Naive B cell (primary cell): ENCODE measurements at regions not wholly inside any gene's neighbourhood (a gene's known extent, or its start where the extent isn't known, plus 50 kb on each side); places are given as distances from the start of the nearest gene placed in this dataset.

ENCODE experiments used
- ATAC-seq, 2 donors: fragments of 150-1000 bp; cut with Tn5 transposase; 2 replicates each; pipeline ENCODE4 v1.10.0; 2021; ENCODE audit warnings: low read depth in 2 of 2, mild to moderate bottlenecking in 2 of 2, moderate library complexity in 2 of 2
- DNase-seq: peaks from one replicate; pipeline ENCODE4 v3.0.0; 2022
- H3K27ac Mint-ChIP-seq, 6 donors: one replicate each; pipeline ENCODE4 v1.8.0; 2020 to 2022; ENCODE audit warnings: mild to moderate bottlenecking in 6 of 6, mixed read lengths in 6 of 6, moderate library complexity in 5 of 6, inconsistent platforms in 2 of 6
- H3K27me3 Mint-ChIP-seq, 3 donors: one replicate each; pipeline ENCODE4 v1.8.0; 2021 to 2022; ENCODE audit warnings: mixed read lengths in 3 of 3, mild to moderate bottlenecking in 1 of 3
- H3K36me3 Mint-ChIP-seq, 2 donors: one replicate each; pipeline ENCODE4 v1.8.0; 2020 to 2022; ENCODE audit warnings: mixed read lengths in 2 of 2, inconsistent platforms in 1 of 2, mild to moderate bottlenecking in 1 of 2
- H3K4me1 Mint-ChIP-seq, 3 donors: one replicate each; pipeline ENCODE4 v1.8.0; 2020 to 2022; ENCODE audit warnings: mixed read lengths in 3 of 3, inconsistent platforms in 1 of 3, mild to moderate bottlenecking in 1 of 3, moderate library complexity in 1 of 3
- H3K4me3 Mint-ChIP-seq, 8 donors: one replicate each; pipeline ENCODE4 v1.8.0; 2020 to 2022; ENCODE audit warnings: mild to moderate bottlenecking in 8 of 8, mixed read lengths in 8 of 8, moderate library complexity in 8 of 8, inconsistent platforms in 2 of 8
- H3K9me3 Mint-ChIP-seq, 7 donors: one replicate each; pipeline ENCODE4 v1.8.0; 2020 to 2022; ENCODE audit warnings: mixed read lengths in 7 of 7, mild to moderate bottlenecking in 5 of 7, inconsistent platforms in 2 of 7, moderate library complexity in 1 of 7

- no peak overlapping the region for H3K4me3 Mint-ChIP-seq
- no peaks in the 10 kb centered on the region for H3K4me1 Mint-ChIP-seq
- no peak overlapping the region for H3K27ac Mint-ChIP-seq
- no peak for DNase-seq
- peaks cover 0 to 17% (median 4%) of the 10 kb centered on the region in 7 donors for H3K9me3 Mint-ChIP-seq
- no peak for ATAC-seq
- no peaks in the 10 kb centered on the region for H3K36me3 Mint-ChIP-seq
- H3K27me3 Mint-ChIP-seq: no peaks in the 10 kb centered on the region
Observed at GRCh38 chr6:48826152-48826515, 636.9 kb downstream of the MMUT start.

- Mint-ChIP-seq H3K9me3 (peaks cover 0 to 17% (median 4%) of the 10 kb centered on the region in 7 donors), H3K27ac (no peak overlapping the region), H3K36me3 (no peaks in the 10 kb centered on the region), H3K4me3 (no peak overlapping the region), H3K4me1 (no peaks in the 10 kb centered on the region), H3K27me3 (no peaks in the 10 kb centered on the region)
- DNase-seq: no peak
- ATAC-seq: no peak
Observed at GRCh38 chr6:48825501-48826151, 637.4 kb downstream of the MMUT start.

- H3K27ac Mint-ChIP-seq: no peak overlapping the region
- ATAC-seq (no peak), DNase-seq (no peak)
- H3K36me3 Mint-ChIP-seq: no peaks in the 10 kb centered on the region
- H3K9me3 Mint-ChIP-seq: peaks cover 0 to 11% (median 1%) of the 10 kb centered on the region in 7 donors
- H3K4me1 Mint-ChIP-seq: no peaks in the 10 kb centered on the region
- H3K27me3 Mint-ChIP-seq: no peaks in the 10 kb centered on the region
- no peak overlapping the region for H3K4me3 Mint-ChIP-seq
Observed at GRCh38 chr6:48818052-48818412, 645.0 kb downstream of the MMUT start.

- H3K4me3 Mint-ChIP-seq: no peak overlapping the region
- no peak for DNase-seq
- no peak for ATAC-seq
Observed at GRCh38 chr6:48817333-48818051, 645.6 kb downstream of the MMUT start.

GRCh38 chr6:48814957-48815356 is 648.1 kb downstream of the MMUT start:
- Mint-ChIP-seq H3K9me3 (peaks cover 0 to 6% (median 1%) of the 10 kb centered on the region in 7 donors), H3K4me3 (no peak overlapping the region)
- no peak for ATAC-seq

More at GRCh38 chr6:48817333-48818051, 645.6 kb downstream of the MMUT start:
- peaks cover 0 to 6% (median 1%) of the 10 kb centered on the region in 7 donors for H3K9me3 Mint-ChIP-seq
- H3K27me3 Mint-ChIP-seq: no peaks in the 10 kb centered on the region
- H3K4me1 Mint-ChIP-seq: no peaks in the 10 kb centered on the region
- H3K36me3 Mint-ChIP-seq: no peaks in the 10 kb centered on the region
- H3K27ac Mint-ChIP-seq: no peak overlapping the region

GRCh38 chr6:48813836-48814235 is 649.2 kb downstream of the MMUT start:
- no peaks in the 10 kb centered on the region for H3K36me3 Mint-ChIP-seq
- DNase-seq (no peak), ATAC-seq (no peak)
- no peaks in the 10 kb centered on the region for H3K27me3 Mint-ChIP-seq
- H3K27ac Mint-ChIP-seq: no peak overlapping the region
- peaks cover 0 to 1% (median 0%) of the 10 kb centered on the region in 7 donors for H3K9me3 Mint-ChIP-seq
- no peak overlapping the region for H3K4me3 Mint-ChIP-seq
- no peaks in the 10 kb centered on the region for H3K4me1 Mint-ChIP-seq

More at GRCh38 chr6:48814957-48815356, 648.1 kb downstream of the MMUT start:
- Mint-ChIP-seq H3K27me3 (no peaks in the 10 kb centered on the region), H3K36me3 (no peaks in the 10 kb centered on the region), H3K27ac (peak overlapping the region in 1 of 6 donors; percentile 3), H3K4me1 (no peaks in the 10 kb centered on the region)
- no peak for DNase-seq

- no peak for DNase-seq
- Mint-ChIP-seq H3K27me3 (no peaks in the 10 kb centered on the region), H3K36me3 (no peaks in the 10 kb centered on the region), H3K9me3 (peaks cover 0 to 4% (median 0%) of the 10 kb centered on the region in 7 donors), H3K27ac (no peak overlapping the region), H3K4me1 (no peaks in the 10 kb centered on the region), H3K4me3 (no peak overlapping the region)
- no peak for ATAC-seq
Observed at GRCh38 chr6:48809700-48810099, 653.4 kb downstream of the MMUT start.

- no peaks in the 10 kb centered on the region for H3K36me3 Mint-ChIP-seq
- no peak overlapping the region for H3K27ac Mint-ChIP-seq
- DNase-seq (no peak), ATAC-seq (no peak)
- H3K4me1 Mint-ChIP-seq: no peaks in the 10 kb centered on the region
- peaks cover 0 to 4% (median 0%) of the 10 kb centered on the region in 7 donors for H3K9me3 Mint-ChIP-seq
- H3K4me3 Mint-ChIP-seq: no peak overlapping the region
- no peaks in the 10 kb centered on the region for H3K27me3 Mint-ChIP-seq
Observed at GRCh38 chr6:48809245-48809644, 653.8 kb downstream of the MMUT start.

- Mint-ChIP-seq H3K4me3 (no peak overlapping the region), H3K36me3 (no peaks in the 10 kb centered on the region), H3K4me1 (no peaks in the 10 kb centered on the region), H3K27me3 (no peaks in the 10 kb centered on the region), H3K9me3 (peaks cover 0 to 3% (median 0%) of the 10 kb centered on the region in 7 donors), H3K27ac (no peak overlapping the region)
- no peak for ATAC-seq
- DNase-seq: no peak
Observed at GRCh38 chr6:48798296-48798695, 664.8 kb downstream of the MMUT start.

- no peak overlapping the region for H3K27ac Mint-ChIP-seq
- H3K27me3 Mint-ChIP-seq: no peaks in the 10 kb centered on the region
- H3K9me3 Mint-ChIP-seq: peaks cover 0 to 8% (median 3%) of the 10 kb centered on the region in 7 donors
- ATAC-seq: no peak
- no peaks in the 10 kb centered on the region for H3K36me3 Mint-ChIP-seq
- H3K4me3 Mint-ChIP-seq: no peak overlapping the region
- H3K4me1 Mint-ChIP-seq: no peaks in the 10 kb centered on the region
- DNase-seq: no peak
Observed at GRCh38 chr6:48782225-48782624, 671.2 kb upstream of the PTCHD4 start.

- no peaks in the 10 kb centered on the region for H3K4me1 Mint-ChIP-seq
- no peak for ATAC-seq
- H3K4me3 Mint-ChIP-seq: no peak overlapping the region
- no peaks in the 10 kb centered on the region for H3K27me3 Mint-ChIP-seq
- H3K27ac Mint-ChIP-seq: no peak overlapping the region
- peaks cover 0 to 5% (median 0%) of the 10 kb centered on the region in 7 donors for H3K9me3 Mint-ChIP-seq
- no peaks in the 10 kb centered on the region for H3K36me3 Mint-ChIP-seq
- no peak for DNase-seq
Observed at GRCh38 chr6:48777411-48777810, 666.4 kb upstream of the PTCHD4 start.

- no peaks in the 10 kb centered on the region for H3K36me3 Mint-ChIP-seq
- H3K27ac Mint-ChIP-seq: no peak overlapping the region
- peaks cover 0 to 2% (median 0%) of the 10 kb centered on the region in 7 donors for H3K9me3 Mint-ChIP-seq
- H3K27me3 Mint-ChIP-seq: no peaks in the 10 kb centered on the region
- DNase-seq: no peak
- no peak for ATAC-seq
- no peak overlapping the region for H3K4me3 Mint-ChIP-seq
- no peaks in the 10 kb centered on the region for H3K4me1 Mint-ChIP-seq
Observed at GRCh38 chr6:48775157-48775556, 664.2 kb upstream of the PTCHD4 start.

- no peak overlapping the region for H3K27ac Mint-ChIP-seq
- H3K27me3 Mint-ChIP-seq: no peaks in the 10 kb centered on the region
- peaks cover 0 to 2% (median 0%) of the 10 kb centered on the region in 7 donors for H3K9me3 Mint-ChIP-seq
- no peak for DNase-seq
- no peaks in the 10 kb centered on the region for H3K36me3 Mint-ChIP-seq
- no peak overlapping the region for H3K4me3 Mint-ChIP-seq
- ATAC-seq: no peak
- no peaks in the 10 kb centered on the region for H3K4me1 Mint-ChIP-seq
Observed at GRCh38 chr6:48774276-48774675, 663.3 kb upstream of the PTCHD4 start.

- ATAC-seq (no peak), DNase-seq (no peak)
- Mint-ChIP-seq H3K9me3 (peaks cover 0 to 1% (median 0%) of the 10 kb centered on the region in 7 donors), H3K4me3 (no peak overlapping the region), H3K27ac (no peak overlapping the region), H3K4me1 (no peaks in the 10 kb centered on the region), H3K36me3 (no peaks in the 10 kb centered on the region), H3K27me3 (no peaks in the 10 kb centered on the region)
Observed at GRCh38 chr6:48766349-48766748, 655.4 kb upstream of the PTCHD4 start.
